Activated gamma-delta T cell treated with Interleukin-2 at 50 U/mL for 16 hours (primary cell): ENCODE measurements at regions not wholly inside any gene's neighbourhood (a gene's known extent, or its start where the extent isn't known, plus 50 kb on each side); places are given as distances from the start of the nearest gene placed in this dataset.
"Not testable (repeated sequence)": the region's sequence is repeated elsewhere in the genome, so short reads cannot be mapped to it uniquely, and the experiment has no call there.

Experiments
- DNase-seq: peaks from one replicate; pipeline ENCODE4 v3.0.0-alpha.2; 2020

DNA sequence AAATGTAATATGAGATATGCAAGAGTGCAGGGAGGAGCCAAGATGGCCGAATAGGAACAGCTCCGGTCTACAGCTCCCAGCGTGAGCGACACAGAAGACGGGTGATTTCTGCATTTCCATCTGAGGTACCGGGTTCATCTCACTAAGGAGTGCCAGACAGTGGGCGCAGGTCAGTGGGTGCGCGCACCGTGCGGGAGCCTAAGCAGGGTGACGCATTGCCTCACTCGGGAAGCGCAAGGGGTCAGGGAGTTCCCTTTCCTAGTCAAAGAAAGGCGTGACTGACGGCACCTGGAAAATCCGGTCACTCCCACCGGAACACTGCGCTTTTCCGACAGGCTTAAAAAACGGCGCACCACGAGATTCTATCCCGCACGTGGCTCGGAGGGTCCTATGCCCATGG lies 359.2 kb upstream of the TYRP1 start:
- not testable (repeated sequence) for DNase-seq

DNA sequence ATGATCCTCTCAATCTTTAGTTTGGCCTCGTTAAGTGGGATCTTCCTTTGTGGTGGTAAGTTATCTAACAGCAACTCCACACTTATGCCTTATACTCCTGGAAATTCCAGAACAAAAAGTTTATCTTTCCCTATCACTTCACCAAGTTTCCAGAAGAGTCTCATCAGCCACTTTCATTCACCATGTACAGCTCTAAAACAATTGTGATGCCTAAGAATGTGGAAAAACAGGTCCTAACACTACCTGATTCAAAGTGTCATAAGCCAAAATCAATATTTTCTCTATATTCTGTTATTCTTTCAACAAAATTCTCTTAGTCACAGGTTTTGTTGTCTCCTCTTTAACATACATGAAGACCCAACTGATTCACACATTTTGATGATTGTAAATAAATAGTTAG lies 342.4 kb upstream of the TYRP1 start:
- DNase-seq = no peak

DNA sequence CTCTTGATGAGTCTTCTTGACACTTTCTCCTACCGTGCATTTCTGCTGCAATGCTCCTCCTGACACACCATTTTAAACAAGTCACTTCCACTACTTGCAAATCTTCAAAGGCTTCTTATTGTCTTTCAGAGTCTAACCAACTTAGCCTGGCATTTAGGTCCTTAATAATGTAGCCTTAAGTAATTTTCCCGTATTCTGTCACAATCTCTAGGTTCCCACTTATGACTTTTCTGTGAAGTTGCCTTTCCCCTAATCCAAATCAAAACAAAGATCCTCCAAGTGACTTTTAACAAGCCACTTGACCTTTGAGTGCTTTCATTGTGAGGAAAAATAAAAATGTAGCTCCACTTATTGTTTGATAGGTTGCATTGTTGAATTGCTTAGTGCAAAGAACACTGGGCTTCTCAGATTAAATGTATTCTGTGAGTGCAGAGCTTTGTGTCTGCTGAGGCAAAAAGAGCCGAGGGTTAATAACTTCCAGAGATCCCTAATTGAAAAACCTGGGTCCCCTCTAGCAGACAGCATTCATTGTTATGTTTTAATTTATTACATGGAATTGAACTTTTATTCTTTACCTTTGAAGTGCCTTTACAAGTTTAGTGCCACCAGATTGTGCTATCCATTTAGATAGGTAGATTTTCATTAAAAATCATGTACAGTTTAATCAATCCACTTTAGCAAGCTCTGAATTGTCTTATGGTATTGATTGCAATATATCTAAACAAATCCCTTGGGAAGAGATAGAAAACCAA lies 341.7 kb upstream of the TYRP1 start:
- DNase-seq = no peak

DNA sequence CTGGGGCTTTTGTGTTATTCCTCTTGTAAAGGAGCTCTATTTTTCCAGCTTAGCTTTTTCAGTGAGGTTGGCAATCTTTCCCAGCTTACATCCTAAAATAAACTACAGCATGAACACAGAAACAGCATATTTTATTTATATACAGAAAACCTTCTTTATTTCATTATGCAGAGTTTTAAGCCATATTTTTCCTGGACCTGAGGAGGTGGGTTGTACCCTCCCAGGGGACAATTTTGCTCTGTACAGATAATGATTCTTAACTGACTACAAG lies 341.2 kb upstream of the TYRP1 start:
- DNase-seq = no peak

DNA sequence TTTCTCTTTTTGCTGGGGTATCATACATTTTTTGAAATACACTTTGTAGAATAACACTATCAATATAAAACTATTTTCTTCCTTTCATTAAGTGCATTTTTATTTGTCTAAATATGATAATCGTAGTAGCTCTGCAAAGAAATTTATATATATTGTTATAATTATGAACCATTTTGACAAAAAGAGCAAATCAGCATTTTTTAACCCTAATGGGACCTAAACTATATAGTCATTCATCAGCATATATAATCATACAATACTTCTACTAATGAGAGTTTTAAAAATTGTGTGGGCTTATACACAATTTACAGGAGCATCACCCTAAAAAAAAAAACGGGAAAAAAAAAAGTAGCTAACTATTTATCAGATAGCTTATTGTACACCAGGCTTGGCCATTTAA lies 329.7 kb upstream of the TYRP1 start:
- no peak for DNase-seq

DNA sequence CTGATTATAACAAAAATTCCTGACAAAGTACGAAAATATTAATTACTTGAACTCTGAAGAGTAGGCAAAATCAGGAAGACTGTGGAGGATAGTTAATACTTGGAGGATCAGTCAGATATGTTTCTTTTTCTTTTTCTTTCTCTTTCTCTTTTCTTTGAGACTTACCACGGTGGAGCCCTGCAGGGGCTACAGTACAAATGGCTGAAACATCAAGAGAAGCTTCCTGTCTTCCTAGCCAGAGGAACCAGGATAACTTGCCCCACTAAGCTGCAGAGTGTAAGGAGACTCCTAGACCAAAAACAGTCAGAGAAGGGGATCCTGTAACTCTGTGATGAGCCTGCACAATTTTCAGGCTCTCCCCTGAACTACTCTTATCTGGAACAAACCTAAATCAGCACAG lies 324.6 kb upstream of the TYRP1 start:
- DNase-seq = no peak

DNA sequence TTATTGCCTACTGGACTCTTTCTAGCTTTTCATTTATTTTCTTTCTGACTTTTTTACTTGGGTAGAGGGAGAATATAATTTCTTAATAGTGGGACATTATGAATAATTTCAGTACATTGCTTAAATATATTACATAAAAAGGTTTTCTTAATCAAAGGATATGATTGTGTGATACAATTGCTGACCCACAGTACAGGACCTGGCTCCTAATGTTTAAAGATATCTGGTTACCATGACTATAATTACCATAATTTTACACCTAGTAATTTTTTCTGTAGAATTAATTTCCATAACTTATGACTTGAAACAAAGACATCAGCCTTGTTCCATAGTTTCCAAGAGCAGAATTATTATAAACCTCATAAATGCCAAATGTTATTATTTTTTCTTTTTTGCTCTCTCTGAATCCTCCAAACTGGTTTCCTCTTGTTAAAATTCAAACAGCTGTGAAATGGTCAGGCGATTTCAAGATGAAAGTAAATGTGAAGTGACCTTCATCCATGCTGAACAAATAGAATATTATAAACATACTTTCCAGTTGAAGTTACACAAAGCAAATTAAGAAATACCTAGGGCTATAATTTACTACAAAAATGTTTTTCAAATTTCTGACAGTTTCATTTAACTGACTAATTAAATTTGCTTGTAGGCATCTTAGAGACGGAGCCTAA lies 301.2 kb upstream of the TYRP1 start:
- no peak for DNase-seq

DNA sequence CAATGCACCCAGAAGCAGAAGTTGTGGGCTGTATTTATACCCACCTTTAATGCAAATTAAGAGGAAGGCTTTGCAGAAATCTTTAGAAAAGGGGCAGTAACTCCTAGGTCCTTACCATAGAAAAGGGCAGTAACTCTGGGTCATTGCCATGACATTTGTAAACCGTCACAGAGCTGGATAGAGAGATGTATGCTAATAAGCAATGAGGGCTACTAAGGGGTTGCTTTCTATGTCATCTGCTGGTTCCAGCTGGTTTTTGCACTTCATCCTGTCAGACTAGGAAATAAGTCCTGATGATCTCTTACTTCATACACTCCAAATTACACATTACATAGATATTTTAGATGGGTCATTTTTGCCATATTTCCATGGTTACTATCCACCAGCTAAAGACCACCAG lies 299.1 kb upstream of the TYRP1 start:
- DNase-seq = no peak

DNA sequence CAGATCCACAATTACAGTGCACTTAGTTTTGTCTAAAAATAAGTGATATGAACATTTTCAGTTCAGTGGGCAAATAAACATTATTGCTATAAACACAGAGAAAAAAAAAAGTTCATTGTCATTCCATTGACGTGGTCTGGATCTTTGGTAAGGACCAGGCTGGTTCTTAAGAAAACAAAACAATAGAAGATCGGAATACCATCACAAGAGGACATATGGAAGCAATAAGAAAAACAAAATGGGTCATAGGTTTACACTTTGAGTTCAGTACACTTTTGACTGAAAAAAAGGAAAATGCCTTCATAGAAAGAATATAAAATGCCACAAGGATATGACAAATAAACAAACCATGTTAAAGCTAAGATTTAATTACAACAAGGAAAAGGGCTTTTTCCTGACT lies 289.5 kb upstream of the TYRP1 start:
- no peak for DNase-seq

DNA sequence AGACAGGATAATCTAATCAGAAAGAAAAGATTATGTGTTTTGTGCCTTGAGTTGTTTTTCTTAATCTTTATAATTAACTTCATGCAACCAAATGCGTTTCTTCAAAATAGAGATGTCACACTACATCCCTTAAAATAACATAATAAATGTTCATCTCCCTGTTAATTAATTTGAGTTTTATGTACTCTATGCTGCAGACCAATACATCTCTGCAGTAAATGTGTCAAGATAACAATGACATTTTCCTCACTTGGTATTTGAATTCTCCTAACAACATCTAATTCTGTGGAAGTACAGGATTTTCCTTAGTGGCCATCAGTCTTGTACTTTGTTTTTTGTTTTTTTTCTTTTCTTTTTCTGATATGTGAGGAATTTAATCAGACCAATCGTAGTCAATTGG lies 279.2 kb upstream of the TYRP1 start:
- DNase-seq = no peak

DNA sequence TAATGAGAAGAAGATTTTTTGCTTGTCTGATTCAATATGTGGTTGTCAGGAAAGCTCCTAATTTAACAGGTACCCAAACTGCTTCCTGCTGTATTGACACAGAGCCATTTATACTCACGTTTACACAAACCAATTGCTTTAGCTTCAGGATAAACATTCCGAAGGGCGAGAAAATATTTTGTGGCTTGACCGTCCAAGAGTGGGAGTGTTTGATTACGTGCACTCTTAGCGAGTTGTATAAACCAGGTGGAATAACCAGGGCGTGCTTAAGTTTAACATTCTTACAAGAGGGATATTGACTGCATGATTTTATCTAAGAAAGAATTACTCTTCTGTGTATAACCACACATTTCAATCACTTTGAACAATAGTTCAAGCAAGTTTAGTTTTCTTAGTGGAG lies 278.7 kb upstream of the TYRP1 start:
- DNase-seq = no peak

DNA sequence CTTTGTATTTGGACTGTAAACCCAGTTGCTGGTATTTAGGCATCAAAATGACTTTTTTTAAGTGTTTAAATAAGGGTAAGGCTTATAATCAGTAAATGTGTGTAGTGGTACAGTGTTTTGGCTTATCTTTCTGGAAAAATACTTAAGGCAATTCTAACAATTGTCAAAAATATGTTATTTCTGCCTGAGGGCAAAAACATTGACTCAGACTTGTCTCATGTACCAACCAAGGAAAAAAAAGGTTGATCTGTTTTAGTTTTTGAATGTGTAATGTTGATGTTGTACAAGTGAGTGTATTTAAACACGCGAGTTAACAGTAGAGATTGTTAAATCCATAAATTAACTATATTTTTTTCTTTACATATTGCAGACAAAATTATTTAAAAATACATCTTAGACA lies 277.8 kb upstream of the TYRP1 start:
- no peak for DNase-seq

DNA sequence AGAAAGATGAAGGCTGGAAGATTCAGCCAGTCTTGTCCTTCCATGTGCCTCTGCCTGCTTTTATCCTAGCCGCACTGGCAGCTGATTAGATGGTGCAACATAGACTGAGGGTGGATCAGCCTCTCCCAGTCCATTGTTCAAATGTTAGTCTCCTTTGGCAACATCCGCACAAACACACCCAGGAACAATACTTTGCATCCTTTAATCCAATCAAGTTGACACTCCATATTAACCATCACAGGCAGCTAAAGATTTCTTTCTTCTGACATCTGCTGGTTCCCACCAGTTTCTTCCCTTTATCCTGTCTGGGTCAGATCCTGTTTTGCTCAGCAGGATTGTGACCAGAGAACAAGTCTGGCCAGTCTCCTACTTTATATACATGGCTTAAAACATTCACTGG lies 276.5 kb upstream of the TYRP1 start:
- no peak for DNase-seq

DNA sequence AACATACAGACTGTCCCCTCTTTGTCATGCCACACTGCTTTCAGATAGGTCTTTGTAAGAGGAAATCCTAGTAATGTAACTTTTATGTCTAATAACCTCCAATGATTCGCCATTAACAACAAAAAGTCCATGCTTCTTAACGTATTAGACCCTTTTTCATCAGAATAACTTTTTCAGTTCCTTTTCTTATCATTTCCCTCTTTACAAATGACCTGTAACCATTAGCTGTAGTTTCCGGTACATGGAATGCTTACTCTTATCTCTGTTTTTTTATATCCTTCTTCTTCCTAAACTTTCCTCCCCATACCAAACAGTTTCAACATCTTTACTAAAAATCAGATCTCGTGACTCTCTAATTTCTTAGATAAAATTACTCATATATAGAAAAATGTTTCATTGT lies 268.9 kb upstream of the TYRP1 start:
- no peak for DNase-seq

DNA sequence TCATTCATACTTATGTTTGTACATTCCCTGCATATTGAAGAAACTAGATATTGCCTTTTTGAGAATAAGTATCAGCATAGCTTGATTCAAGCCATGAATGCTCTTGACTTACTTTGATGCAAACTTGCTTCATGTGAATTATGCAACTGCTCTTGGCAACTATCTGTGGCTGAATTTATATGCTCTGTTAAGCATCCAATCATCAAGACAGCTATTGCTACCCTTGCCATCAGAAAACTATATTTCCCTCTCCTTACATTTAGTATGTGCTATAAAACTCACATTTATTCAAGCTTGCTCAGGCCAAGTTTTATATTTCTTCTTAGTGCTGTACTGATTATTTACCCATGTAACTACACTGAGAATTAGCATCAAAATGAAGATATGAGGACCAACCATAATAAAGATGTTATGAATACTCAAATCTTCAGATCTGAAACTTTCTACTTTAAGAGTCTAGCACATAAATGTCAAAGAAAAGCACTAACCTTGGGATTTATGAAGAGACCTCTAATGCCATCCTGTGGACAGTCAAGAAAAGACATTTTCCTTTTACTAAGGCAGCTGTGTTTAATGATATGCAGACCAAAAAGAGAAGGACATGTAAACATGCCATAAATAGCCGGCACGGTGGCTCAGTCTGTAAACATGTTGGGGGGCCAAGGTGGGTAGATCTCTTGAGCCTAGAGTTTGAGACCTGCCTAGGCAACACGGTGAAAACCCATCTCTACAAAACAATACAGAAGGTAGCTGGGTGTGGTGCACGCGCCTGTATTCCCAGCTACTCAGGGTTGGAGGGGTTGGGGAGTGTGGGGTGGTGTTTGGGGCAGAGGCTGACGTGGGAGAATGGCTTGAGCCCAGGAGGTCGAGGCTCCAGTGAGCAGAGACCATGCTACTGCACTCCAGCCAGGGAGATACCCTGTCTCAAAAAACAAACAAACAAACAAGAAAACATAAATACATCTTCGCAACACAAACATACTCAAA lies 267.0 kb upstream of the TYRP1 start:
- no peak for DNase-seq

DNA sequence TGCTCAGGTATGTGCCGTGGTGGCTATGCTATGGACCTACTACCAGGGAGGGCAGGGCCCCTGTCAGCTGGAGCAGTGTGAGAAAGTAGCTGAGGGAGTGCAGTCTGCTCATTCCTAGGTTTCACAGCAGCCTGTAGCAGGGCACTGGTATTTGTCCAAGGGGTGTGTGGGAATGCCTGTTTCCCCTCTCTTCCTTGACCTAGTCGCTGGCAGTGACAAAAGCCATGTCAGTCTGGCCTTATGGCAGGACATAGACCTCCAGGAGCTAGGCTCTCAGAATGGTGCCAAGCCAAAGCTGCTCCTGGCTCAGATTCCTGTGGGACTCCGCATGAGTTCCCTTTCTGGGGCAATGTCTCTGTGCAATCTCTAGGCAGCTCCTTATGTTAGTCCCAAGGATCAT lies 253.9 kb upstream of the TYRP1 start:
- DNase-seq = no peak

DNA sequence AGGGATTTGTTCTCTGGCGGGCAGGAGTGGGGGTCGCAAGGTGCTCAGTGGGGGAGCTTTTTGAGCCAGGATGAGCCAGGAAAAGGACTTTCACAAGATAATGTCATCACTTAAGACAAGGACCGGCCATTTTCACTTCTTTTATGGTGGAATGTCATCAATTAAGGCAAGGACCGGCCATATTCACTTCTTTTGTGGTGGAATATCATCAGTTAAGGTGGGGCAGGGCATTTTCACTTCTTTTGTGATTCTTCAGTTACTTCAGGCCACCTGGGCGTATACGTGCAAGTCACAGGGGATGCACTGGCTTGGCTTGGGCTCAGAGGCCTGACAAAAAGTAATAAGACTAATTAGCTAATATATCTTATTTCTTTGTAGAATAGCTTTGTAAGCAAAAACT lies 252.1 kb upstream of the TYRP1 start:
- not testable (repeated sequence) for DNase-seq

DNA sequence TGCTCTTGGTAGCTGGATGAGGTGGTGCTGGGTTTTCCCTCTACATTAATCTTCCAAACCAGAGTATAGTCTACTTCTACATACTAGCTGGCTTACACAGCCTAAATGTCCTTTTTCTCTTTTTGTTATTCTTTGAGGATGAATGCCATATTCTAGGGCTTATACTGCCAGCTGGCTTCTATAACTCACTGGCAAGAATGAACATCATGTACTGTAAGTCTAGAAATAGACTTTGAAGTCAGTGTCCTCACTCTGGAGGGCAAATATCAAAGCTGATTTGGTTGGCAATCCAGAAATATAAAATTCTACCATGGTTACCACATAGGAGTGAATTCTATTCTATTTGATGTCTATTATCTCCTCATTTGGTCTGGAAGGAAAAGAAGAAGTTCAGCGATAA lies 251.7 kb upstream of the TYRP1 start:
- DNase-seq = no peak

DNA sequence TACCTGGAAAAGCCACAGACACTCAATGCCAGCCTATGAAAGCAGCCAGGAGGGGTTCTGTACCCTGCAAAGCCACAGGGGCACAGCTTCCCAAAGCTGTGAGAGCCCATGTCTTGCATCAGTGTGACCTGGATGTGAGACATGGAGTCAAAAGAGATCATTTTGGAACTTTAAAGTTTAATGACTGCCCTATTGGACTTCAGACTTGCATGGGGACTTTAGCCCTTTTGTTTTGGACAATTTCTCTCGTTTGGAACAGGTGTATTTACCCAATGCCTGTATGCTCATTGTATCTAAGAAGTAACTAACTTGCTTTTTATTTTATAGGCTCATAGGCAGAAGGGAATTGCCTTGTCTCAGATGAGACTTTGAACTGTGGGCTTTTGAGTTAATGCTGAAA lies 244.9 kb upstream of the TYRP1 start:
- no peak for DNase-seq

DNA sequence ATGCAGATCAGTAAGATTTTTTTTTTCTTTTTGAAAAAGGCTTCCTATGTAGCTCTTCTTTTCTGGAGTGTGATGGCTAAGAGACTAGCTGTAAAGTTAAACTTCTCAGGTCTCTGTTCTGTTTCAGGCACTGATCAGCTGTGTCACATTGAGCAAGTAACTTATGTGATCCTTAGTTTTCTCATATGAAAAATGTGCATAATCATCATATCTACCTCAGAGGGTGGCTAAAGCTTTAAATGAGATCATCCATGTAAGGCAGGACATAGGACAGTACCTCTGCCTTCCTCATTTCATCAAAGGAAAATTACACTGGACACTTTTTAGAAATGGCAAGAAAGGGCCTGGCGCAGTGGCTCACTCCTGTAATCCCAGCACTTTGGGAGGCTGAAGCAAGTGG lies 235.9 kb upstream of the TYRP1 start:
- no peak for DNase-seq

DNA sequence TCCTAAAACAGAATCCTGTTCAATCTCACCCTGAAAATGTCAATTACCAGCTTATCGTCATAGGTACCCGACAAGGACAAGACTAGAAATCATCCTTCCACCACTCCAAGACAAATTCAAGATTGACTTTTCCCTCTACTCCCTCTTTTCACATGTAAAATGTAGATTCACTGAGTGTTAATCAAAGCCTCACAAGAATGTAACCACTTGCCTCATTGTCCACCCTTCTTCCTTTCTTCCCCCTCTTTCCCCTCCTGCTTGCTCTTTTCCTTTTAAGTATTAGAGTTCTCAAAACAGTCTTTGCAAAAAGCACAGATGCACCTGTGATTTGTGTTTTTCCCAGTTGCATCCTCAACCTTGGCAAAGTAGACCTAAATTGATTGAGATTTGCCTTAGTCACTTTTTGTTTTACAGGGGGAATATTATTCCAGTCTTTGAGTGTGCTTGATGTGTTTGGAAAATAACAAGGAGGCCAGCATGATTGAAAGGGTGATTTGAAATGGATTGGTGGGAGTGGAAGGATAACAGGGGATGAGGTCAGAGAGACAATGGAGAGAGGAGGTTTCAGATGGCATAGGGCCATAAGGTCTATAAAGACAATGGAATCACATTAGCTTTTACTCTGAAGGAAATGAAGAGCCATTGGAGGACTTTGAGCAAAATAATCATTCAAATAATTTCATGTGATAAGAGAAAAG lies 231.3 kb upstream of the TYRP1 start:
- DNase-seq = no peak

DNA sequence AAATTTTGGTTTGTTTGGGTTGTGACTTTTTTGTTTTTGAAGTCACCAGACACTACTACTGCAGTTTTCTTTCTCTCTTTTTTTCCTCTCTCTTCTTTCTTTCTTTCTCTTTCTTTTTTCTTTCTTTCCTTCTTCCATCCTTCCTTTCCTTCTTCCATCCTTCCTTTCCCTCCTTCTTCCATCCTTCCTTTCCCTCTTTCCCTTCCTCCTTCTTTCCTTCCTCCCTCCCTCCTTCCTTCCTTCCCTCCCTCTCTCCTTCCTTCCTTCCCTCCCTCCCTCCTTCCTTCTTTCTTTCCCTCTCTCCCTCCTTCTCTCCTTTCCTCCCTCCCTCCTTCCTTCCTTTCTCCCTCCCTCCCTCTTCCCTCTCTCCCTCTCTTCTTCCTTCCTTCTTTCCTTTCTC lies 230.3 kb upstream of the TYRP1 start:
- DNase-seq = no peak

DNA sequence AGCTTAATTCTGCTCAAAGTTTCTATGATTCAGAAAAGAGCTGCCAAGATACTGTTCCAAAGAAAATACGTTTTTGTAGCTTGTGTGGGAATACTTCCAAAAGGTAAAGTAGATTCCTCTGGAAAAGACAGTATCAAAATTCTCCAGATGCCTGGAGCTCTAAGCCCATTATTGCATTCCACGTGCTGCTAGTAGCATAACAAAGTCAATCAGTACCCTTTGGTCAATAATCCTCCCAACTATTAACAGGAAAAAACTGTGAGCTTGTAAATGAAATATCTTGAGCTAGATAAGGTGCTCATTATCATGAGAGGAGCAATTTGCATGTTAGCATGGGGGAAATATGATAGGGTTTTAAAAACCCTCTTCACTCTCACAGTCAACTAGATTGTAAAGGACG lies 229.5 kb upstream of the TYRP1 start:
- no peak for DNase-seq
